Fibroblast of lung (primary cell): ENCODE measurements at regions not wholly inside any gene's neighbourhood (a gene's known extent, or its start where the extent isn't known, plus 50 kb on each side); places are given as distances from the start of the nearest gene placed in this dataset.

Source experiments
- CTCF ChIP-seq, 2 donors: IDR thresholded peaks in 1 of 2; conservative IDR thresholded peaks in 1 of 2; 1 replicate in 1 of 2; 2 replicates in 1 of 2; pipeline ENCODE4 v1.5.1; 2011 to 2012; ENCODE audit warnings: low read length in 2 of 2, control low read depth in 1 of 2, inconsistent platforms in 1 of 2, low read depth in 1 of 2, mild to moderate bottlenecking in 1 of 2
- EZH2 ChIP-seq: IDR thresholded peaks from 2 replicates; pipeline ENCODE4 v1.5.1; 2012; ENCODE audit warnings: low read length, control low read depth, mild to moderate bottlenecking; ENCODE audit errors: missing control alignments

- TF ChIP-seq CTCF (conservative IDR thresholded peaks at IDR 0.05 in 1 of 2, IDR thresholded peaks at IDR 0.05 in 1 of 2; ENCODE audit: low read depth in 1 of 2, low read length in 2 of 2) (no peak), EZH2 (no peak)
These were observed 2035.3 kb upstream of the TENM3 start for GRCh38 chr4:180207921-180208320.
